Left ventricle myocardium inferior (tissue), 1 donor: ENCODE measurements at regions not wholly inside any gene's neighbourhood (a gene's known extent, or its start where the extent isn't known, plus 50 kb on each side); places are given as distances from the start of the nearest gene placed in this dataset.
"Not testable (repeated sequence)": the region's sequence is repeated elsewhere in the genome, so short reads cannot be mapped to it uniquely, and the experiment has no call there.

Experiments
- DNase-seq: peaks from one replicate; pipeline ENCODE4 v3.0.0-alpha.2; 2020
- H3K27ac ChIP-seq: fragments of 200-600 bp; replicated peaks from 2 replicates; pipeline ENCODE4 v1.8.0; 2021
- H3K27me3 ChIP-seq: fragments of 200-600 bp; 2 replicates; pipeline ENCODE4 v1.8.0; 2021; ENCODE audit warnings: low read depth
- H3K36me3 ChIP-seq: fragments of 200-600 bp; 2 replicates; pipeline ENCODE4 v1.8.0; 2021
- H3K4me1 ChIP-seq: fragments of 200-600 bp; 2 replicates; pipeline ENCODE4 v1.8.0; 2021
- H3K4me3 ChIP-seq: fragments of 200-600 bp; 2 replicates; pipeline ENCODE4 v1.8.0; 2021; ENCODE audit warnings: mild to moderate bottlenecking, moderate library complexity
- H3K9me3 ChIP-seq: fragments of 200-600 bp; replicated peaks from 2 replicates; pipeline ENCODE4 v1.8.0; 2021
- CTCF ChIP-seq: fragments of 200-600 bp; IDR thresholded peaks from 2 replicates; pipeline ENCODE4 v1.8.0; 2021; ENCODE audit warnings: antibody characterized with exemption, mild to moderate bottlenecking, borderline replicate concordance
- intact Hi-C: fragments of 100-400 bp; cut with micrococcal nuclease; formaldehyde crosslinking; loops from one replicate; pipeline ENCODE4 v1.11.0; 2022
- donor health status: DM: no; HTN: yes; CAD: no; lungs with severe emphysema.

GRCh38 chr2:132268284-132268976 lies 106.7 kb upstream of the ANKRD30BL start:
- intact Hi-C loops, H3K4me1 ChIP-seq, H3K36me3 ChIP-seq, H3K27ac ChIP-seq, H3K9me3 ChIP-seq, DNase-seq: not testable (repeated sequence)
- TF ChIP-seq CTCF, result peak; percentile 68
- H3K4me3 ChIP-seq, result peak overlapping the region; percentile 56
- H3K27me3 ChIP-seq, result peaks cover 82% of the 10 kb centered on the region

- Histone ChIP-seq H3K27me3 (peaks cover 76% of the 10 kb centered on the region), H3K27ac (no peak overlapping the region), H3K36me3 (no peaks in the 10 kb centered on the region), H3K9me3 (no peaks in the 10 kb centered on the region), H3K4me1 (peaks cover 9% of the 10 kb centered on the region), H3K4me3 (no peak overlapping the region)
- intact Hi-C loops, result no loop called here
- TF ChIP-seq CTCF, result no peak
- no peak for DNase-seq
These were observed 107.3 kb upstream of the ANKRD30BL start for GRCh38 chr2:132268977-132269523.

GRCh38 chr2:132270255-132270654 lies 108.5 kb upstream of the ANKRD30BL start:
- Histone ChIP-seq H3K4me1 (peaks cover 9% of the 10 kb centered on the region), H3K27ac (no peak overlapping the region), H3K27me3 (peaks cover 65% of the 10 kb centered on the region), H3K4me3 (no peak overlapping the region), H3K36me3 (no peaks in the 10 kb centered on the region), H3K9me3 (no peaks in the 10 kb centered on the region)
- intact Hi-C loops, result no loop called here
- no peak for TF ChIP-seq CTCF
- DNase-seq, result no peak

DNA sequence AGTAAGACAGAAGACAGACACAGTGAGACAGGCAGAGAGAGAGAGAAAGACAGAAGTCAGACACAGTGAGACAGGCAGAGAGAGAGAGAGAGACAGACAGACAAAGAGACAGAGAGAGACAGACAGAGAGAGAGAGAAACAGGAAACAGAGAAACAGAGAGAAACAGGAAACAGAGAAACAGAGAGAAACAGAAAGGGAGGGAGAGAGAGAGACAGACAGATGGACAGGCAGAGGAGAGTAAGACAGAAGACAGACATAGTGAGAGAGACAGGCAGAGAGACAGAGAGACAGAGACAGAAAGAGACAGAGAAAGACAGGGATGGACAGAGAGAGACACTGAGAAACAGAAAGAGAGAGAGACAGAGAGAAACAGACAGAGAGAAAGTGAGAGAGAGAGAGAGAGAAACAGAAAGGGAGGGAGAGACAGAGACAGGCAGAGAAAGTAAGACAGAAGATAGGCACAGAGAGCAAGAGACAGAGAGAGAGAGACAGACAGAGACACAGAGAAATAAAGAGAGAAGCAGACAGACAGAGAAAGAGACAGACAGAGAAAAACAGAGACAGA lies 109.3 kb upstream of the ANKRD30BL start:
- intact Hi-C loops, result no loop called here
- peaks cover 57% of the 10 kb centered on the region for H3K27me3 ChIP-seq

GRCh38 chr2:132271794-132272193 lies 110.0 kb upstream of the ANKRD30BL start:
- H3K4me3 ChIP-seq, intact Hi-C loops, H3K27ac ChIP-seq, H3K36me3 ChIP-seq, H3K4me1 ChIP-seq, H3K9me3 ChIP-seq, DNase-seq: not testable (repeated sequence)
- peaks cover 49% of the 10 kb centered on the region for H3K27me3 ChIP-seq

More for the DNA sequence above, 109.3 kb upstream of the ANKRD30BL start:
- no peak for TF ChIP-seq CTCF
- DNase-seq, result no peak
- Histone ChIP-seq H3K36me3 (no peaks in the 10 kb centered on the region), H3K9me3 (no peaks in the 10 kb centered on the region), H3K4me1 (peaks cover 9% of the 10 kb centered on the region), H3K4me3 (no peak overlapping the region), H3K27ac (no peak overlapping the region)

GRCh38 chr2:132272713-132273112 lies 111.0 kb upstream of the ANKRD30BL start:
- no peaks in the 10 kb centered on the region for H3K9me3 ChIP-seq
- intact Hi-C loops, result no loop called here
- DNase-seq, result no peak
- H3K27ac ChIP-seq, result no peak overlapping the region
- peaks cover 40% of the 10 kb centered on the region for H3K27me3 ChIP-seq
- H3K36me3 ChIP-seq, result no peaks in the 10 kb centered on the region
- H3K4me1 ChIP-seq, result peaks cover 3% of the 10 kb centered on the region
- no peak overlapping the region for H3K4me3 ChIP-seq
- no peak for TF ChIP-seq CTCF

DNA sequence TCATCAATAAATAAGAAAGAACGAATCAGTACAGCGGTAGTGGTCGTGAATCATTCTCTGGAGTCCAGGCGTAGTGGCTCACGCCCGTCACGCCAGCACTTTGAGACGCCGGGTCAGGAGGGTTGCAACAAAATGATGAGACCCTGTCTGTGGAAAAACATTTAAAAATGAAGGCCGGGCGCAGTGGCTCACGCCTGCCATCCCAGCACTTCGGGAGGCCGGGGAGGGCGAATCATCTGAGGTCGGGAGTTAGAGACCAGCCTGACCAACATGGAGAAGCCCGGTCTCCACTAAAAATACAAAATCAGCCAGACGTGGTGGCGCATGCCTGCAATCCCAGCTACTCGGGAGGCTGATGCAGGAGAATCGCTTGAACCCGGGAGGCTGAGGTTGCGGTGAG lies 111.8 kb upstream of the ANKRD30BL start:
- H3K27me3 ChIP-seq, result peaks cover 31% of the 10 kb centered on the region
- H3K4me1 ChIP-seq, DNase-seq, H3K4me3 ChIP-seq, H3K9me3 ChIP-seq, H3K27ac ChIP-seq, H3K36me3 ChIP-seq, intact Hi-C loops: not testable (repeated sequence)
